ENCODE measurements at regions not wholly inside any gene's neighbourhood (a gene's known extent, or its start where the extent isn't known, plus 50 kb on each side); places are given as distances from the start of the nearest gene placed in this dataset.

DNA sequence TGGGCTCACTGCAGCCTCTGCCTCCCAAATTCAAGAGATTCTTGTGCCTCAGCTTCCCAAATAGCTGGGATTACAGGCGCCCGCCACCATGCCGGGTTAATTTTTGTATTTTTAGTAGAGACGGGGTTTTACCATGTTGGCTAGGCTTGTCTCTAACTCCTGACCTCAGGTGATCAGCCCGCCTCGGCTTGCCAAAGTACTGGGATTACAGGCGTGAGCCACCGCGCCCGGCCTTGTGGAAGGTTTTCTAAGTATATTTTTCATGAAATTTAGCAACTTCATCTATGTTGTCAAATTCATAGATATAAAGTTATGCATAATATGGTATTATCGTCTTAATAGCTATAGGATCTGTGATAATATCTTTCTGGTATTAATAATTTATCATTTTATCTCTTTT, 275.6 kb upstream of the GRM7 start:
- TF ChIP-seq, protein P1, sequence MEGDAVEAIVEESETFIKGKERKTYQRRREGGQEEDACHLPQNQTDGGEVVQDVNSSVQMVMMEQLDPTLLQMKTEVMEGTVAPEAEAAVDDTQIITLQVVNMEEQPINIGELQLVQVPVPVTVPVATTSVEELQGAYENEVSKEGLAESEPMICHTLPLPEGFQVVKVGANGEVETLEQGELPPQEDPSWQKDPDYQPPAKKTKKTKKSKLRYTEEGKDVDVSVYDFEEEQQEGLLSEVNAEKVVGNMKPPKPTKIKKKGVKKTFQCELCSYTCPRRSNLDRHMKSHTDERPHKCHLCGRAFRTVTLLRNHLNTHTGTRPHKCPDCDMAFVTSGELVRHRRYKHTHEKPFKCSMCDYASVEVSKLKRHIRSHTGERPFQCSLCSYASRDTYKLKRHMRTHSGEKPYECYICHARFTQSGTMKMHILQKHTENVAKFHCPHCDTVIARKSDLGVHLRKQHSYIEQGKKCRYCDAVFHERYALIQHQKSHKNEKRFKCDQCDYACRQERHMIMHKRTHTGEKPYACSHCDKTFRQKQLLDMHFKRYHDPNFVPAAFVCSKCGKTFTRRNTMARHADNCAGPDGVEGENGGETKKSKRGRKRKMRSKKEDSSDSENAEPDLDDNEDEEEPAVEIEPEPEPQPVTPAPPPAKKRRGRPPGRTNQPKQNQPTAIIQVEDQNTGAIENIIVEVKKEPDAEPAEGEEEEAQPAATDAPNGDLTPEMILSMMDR (IDR thresholded peaks at IDR 0.05), result no peak
- TF ChIP-seq POLR2AphosphoS5 (IDR thresholded peaks at IDR 0.05) (no peak), POLR2A (IDR thresholded peaks at IDR 0.05) (no peak)
